MCF 10A (cell line): ENCODE measurements at regions not wholly inside any gene's neighbourhood (a gene's known extent, or its start where the extent isn't known, plus 50 kb on each side); places are given as distances from the start of the nearest gene placed in this dataset.

ENCODE experiments used
- BruUV-seq: library from RNA; stranded (reverse); fragments of 400-500 nt; replicated peaks from 2 replicates; lab custom pipeline; 2021; lab: Mats Ljungman, UMichigan
- CTCF ChIA-PET: fragments of 300-600 bp; sonication (Branson Sonifier 250); formaldehyde crosslinking; extraction: SDS; loops from one replicate; lab custom pipeline; 2021; ENCODE audit warnings: antibody characterized with exemption, inconsistent platforms; lab: Yijun Ruan, JAX
- POLR2A ChIA-PET: fragments of 300-600, 350-650 bp; sonication (Branson Sonifier 250); formaldehyde crosslinking; extraction: SDS; loops from one replicate; lab custom pipeline; 2020; ENCODE audit warnings: antibody characterized with exemption, inconsistent platforms; lab: Yijun Ruan, JAX
- DNase-seq: peaks from one replicate; pipeline ENCODE4 v3.0.0-alpha.2; 2018; ENCODE audit not compliant: unreplicated experiment
- H3K27ac Mint-ChIP-seq: one replicate; pipeline ENCODE4 v1.8.0; 2022; ENCODE audit warnings: mild to moderate bottlenecking, low read depth, mixed read lengths; ENCODE audit not compliant: unreplicated experiment
- H3K27me3 Mint-ChIP-seq: one replicate; pipeline ENCODE4 v1.8.0; 2022; ENCODE audit warnings: mixed read lengths; ENCODE audit not compliant: insufficient read depth, unreplicated experiment
- H3K36me3 Mint-ChIP-seq: one replicate; pipeline ENCODE4 v1.8.0; 2022; ENCODE audit warnings: mild to moderate bottlenecking, moderate library complexity, mixed read lengths; ENCODE audit not compliant: insufficient read depth, unreplicated experiment
- H3K4me1 Mint-ChIP-seq: one replicate; pipeline ENCODE4 v1.8.0; 2022; ENCODE audit warnings: mixed read lengths; ENCODE audit not compliant: insufficient read depth, unreplicated experiment
- H3K4me3 Mint-ChIP-seq: one replicate; pipeline ENCODE4 v1.8.0; 2022; ENCODE audit warnings: mild to moderate bottlenecking, moderate library complexity, mixed read lengths; ENCODE audit not compliant: unreplicated experiment
- H3K9me3 Mint-ChIP-seq: one replicate; pipeline ENCODE4 v1.8.0; 2022; ENCODE audit warnings: mixed read lengths; ENCODE audit not compliant: unreplicated experiment
- intact Hi-C: fragments of 100-400 bp; cut with micrococcal nuclease; formaldehyde crosslinking; loops from 2 replicates; pipeline ENCODE4 v1.14.1; 2022
- TF ChIP-seq, protein P1 (sequence below): fragments of 200-600 bp; IDR thresholded peaks from one replicate; pipeline ENCODE4 v1.8.0; 2022; ENCODE audit warnings: antibody characterized with exemption, mild to moderate bottlenecking; ENCODE audit not compliant: unreplicated experiment

DNA sequence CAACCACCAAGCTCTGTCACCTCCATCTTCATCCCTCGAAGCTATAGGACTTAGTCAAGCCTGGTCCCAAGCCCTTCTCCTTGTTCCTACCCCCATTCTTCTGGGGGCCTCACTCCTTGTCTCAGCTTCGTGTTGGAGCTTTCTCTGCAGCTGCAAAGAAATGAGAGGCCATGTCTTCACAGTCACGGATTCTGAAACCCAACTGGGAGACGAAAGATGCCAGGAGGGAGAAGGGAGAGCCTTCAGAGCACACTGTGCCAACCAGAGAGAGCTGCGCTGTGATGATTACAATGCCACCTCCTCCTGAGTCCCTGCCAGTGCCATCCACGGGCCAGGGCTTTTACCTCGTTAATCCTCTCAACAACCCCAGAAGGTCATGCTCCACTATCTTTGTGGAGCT, 469.3 kb downstream of the TBC1D22A start:
- intact Hi-C loops, result no loop called here
- Mint-ChIP-seq H3K9me3 (peaks cover 6% of the 10 kb centered on the region), H3K4me1 (no peaks in the 10 kb centered on the region), H3K27ac (no peak overlapping the region), H3K4me3 (no peak overlapping the region), H3K36me3 (no peaks in the 10 kb centered on the region), H3K27me3 (peaks cover 25% of the 10 kb centered on the region)
- POLR2A ChIA-PET, result interaction anchor here (0.6 kb wide), 1 partner anchor 90 kb away, joined by 3 read pairs; no protein-coding TSS in a partner anchor
- no peak for DNase-seq
- CTCF ChIA-PET, result no interaction called here
- no TSS peak for BruUV-seq
- TF ChIP-seq, protein P1, sequence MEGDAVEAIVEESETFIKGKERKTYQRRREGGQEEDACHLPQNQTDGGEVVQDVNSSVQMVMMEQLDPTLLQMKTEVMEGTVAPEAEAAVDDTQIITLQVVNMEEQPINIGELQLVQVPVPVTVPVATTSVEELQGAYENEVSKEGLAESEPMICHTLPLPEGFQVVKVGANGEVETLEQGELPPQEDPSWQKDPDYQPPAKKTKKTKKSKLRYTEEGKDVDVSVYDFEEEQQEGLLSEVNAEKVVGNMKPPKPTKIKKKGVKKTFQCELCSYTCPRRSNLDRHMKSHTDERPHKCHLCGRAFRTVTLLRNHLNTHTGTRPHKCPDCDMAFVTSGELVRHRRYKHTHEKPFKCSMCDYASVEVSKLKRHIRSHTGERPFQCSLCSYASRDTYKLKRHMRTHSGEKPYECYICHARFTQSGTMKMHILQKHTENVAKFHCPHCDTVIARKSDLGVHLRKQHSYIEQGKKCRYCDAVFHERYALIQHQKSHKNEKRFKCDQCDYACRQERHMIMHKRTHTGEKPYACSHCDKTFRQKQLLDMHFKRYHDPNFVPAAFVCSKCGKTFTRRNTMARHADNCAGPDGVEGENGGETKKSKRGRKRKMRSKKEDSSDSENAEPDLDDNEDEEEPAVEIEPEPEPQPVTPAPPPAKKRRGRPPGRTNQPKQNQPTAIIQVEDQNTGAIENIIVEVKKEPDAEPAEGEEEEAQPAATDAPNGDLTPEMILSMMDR, result no peak

DNA sequence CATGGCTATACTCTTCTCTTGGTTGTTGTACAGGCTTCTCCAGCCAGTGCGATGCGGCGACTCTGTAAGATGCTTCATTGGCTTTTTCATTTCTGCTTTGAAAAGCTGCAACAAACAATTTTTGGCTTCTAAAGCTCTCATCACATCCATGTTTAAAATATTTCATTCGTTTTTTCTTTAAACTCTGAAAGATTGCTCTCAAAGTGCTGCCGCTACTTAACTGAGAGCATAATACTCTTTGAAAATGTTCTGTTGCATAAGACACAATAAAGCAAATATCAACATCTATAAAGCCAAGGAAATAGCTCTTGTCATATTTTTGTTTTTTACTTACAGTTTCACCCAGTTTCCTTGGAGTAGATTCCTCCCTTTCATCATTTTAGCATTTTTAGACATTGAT, 468.3 kb downstream of the TBC1D22A start:
- Mint-ChIP-seq H3K36me3 (no peaks in the 10 kb centered on the region), H3K27ac (no peak overlapping the region), H3K4me1 (no peaks in the 10 kb centered on the region), H3K4me3 (no peak overlapping the region), H3K27me3 (peaks cover 25% of the 10 kb centered on the region), H3K9me3 (peaks cover 6% of the 10 kb centered on the region)
- TF ChIP-seq, protein P1, result no peak
- DNase-seq, result no peak
- intact Hi-C loops, result no loop called here
- BruUV-seq, result no TSS peak
- POLR2A ChIA-PET, result interaction anchor here (0.5 kb wide), 1 partner anchor 114 kb away, joined by 3 read pairs; no protein-coding TSS in a partner anchor
- CTCF ChIA-PET, result no interaction called here

DNA sequence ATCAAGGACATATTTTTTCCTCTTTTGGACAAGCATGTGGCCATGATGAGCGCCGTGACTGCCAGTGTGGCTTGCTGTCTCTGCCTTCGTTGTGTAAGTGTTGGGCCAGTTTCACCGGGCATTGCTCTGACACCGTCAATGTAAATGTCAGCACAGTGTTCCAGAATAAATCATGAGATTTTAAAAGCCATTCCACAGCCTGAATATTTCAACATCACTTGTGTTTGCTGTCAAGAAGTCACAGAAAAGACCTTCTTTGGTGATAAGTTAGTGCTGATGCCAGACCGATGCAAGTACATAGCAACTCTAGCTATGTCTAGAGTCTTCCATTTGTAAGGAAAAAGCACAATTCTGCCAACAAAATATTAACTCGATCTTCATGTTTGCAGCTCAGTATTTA, 467.8 kb downstream of the TBC1D22A start:
- H3K4me1 Mint-ChIP-seq, result no peaks in the 10 kb centered on the region
- no TSS peak for BruUV-seq
- H3K9me3 Mint-ChIP-seq, result peaks cover 6% of the 10 kb centered on the region
- H3K27ac Mint-ChIP-seq, result no peak overlapping the region
- CTCF ChIA-PET, result no interaction called here
- POLR2A ChIA-PET, result no interaction called here
- H3K36me3 Mint-ChIP-seq, result no peaks in the 10 kb centered on the region
- TF ChIP-seq, protein P1, result no peak
- H3K27me3 Mint-ChIP-seq, result peaks cover 25% of the 10 kb centered on the region
- H3K4me3 Mint-ChIP-seq, result no peak overlapping the region
- no peak for DNase-seq
- intact Hi-C loops, result no loop called here

DNA sequence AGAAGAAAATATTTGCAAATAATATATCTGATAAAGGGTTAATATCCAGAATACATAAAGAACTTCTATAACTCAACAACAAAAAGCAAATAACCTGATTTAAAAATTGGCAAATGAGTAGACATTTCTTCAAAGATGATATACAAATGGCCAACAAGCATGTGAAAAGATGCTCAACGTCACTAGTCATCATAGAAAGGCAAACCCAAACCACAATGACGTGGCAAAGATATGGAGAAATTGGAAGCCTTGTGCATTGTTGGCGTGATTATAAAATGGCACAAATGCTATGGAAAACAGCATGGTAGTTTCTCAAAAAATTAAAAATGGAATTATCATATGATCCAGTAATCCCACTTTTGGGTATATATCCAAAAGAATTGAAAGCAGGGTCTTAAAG, 466.3 kb downstream of the TBC1D22A start:
- Mint-ChIP-seq H3K36me3 (no peaks in the 10 kb centered on the region), H3K9me3 (peaks cover 6% of the 10 kb centered on the region), H3K27me3 (peaks cover 25% of the 10 kb centered on the region), H3K4me3 (no peak overlapping the region), H3K4me1 (no peaks in the 10 kb centered on the region), H3K27ac (no peak overlapping the region)
- ChIA-PET CTCF (interaction anchor here (1.0 kb wide), 1 partner anchor 42 kb away, joined by 3 read pairs; no protein-coding TSS in a partner anchor), POLR2A (no interaction called here)
- DNase-seq, result no peak
- TF ChIP-seq, protein P1, result no peak
- intact Hi-C loops, result no loop called here
- BruUV-seq, result no TSS peak
